Ovary (tissue), 3 donors: ENCODE measurements at regions not wholly inside any gene's neighbourhood (a gene's known extent, or its start where the extent isn't known, plus 50 kb on each side); places are given as distances from the start of the nearest gene placed in this dataset.

ENCODE experiments used
- POLR2A ChIP-seq: fragments of 450-650 bp; IDR thresholded peaks from one replicate; pipeline ENCODE4 v1.6.1; 2017; ENCODE audit warnings: antibody characterized with exemption, mild to moderate bottlenecking, moderate library complexity
- TF ChIP-seq, protein P1 (sequence below), 3 donors: fragments of 450-650 bp in 2 of 3; fragments of 200-600 bp in 1 of 3; IDR thresholded peaks; one replicate each; pipeline versions ENCODE4 v1.5.1 to v1.8.0; 2016 to 2022; ENCODE audit warnings: antibody characterized with exemption in 3 of 3, mild to moderate bottlenecking in 1 of 3
- donor health status: DM: no; HTN: no; CAD: no.

DNA sequence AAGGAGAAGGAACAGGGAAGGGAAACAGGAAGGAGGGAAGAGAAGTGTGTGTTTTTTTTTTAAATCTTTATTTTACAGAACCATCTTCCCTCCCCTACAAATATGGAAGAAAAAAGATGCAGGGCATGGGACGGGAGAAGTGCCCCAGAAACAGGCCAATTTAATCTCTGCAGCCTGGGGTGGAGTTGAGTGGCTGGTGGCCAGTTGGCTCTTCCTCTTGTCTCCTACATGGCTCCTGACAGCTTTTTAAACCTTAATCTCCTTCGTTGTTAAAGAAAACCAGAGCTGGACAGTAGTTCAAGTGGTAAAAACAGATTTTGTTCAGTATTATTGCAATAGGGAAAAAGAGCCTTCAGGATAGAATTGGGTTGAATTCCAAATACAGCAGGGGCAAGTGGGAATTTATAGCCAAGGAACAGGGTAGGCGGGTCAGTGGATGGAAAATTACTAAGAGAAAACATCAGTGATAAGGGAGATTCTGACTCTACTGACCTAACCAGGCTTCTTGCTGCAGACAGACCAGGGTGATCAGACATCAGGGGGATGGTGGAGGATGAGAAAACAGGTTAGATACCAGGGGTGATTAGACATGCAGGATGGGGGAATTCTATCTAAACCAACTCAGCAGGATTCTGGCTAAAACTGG is 125.1 kb upstream of the CLINT1 start:
- TF ChIP-seq, protein P1, sequence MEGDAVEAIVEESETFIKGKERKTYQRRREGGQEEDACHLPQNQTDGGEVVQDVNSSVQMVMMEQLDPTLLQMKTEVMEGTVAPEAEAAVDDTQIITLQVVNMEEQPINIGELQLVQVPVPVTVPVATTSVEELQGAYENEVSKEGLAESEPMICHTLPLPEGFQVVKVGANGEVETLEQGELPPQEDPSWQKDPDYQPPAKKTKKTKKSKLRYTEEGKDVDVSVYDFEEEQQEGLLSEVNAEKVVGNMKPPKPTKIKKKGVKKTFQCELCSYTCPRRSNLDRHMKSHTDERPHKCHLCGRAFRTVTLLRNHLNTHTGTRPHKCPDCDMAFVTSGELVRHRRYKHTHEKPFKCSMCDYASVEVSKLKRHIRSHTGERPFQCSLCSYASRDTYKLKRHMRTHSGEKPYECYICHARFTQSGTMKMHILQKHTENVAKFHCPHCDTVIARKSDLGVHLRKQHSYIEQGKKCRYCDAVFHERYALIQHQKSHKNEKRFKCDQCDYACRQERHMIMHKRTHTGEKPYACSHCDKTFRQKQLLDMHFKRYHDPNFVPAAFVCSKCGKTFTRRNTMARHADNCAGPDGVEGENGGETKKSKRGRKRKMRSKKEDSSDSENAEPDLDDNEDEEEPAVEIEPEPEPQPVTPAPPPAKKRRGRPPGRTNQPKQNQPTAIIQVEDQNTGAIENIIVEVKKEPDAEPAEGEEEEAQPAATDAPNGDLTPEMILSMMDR (IDR thresholded peaks at IDR 0.05) = no peak
- TF ChIP-seq POLR2A = no peak
